Stimulated activated CD8-positive, alpha-beta memory T cell treated with anti-CD3 and anti-CD28 coated beads, Interleukin-7, amount 100 ng/mL, for 24 hours (primary cell): ENCODE measurements at regions not wholly inside any gene's neighbourhood (a gene's known extent, or its start where the extent isn't known, plus 50 kb on each side); places are given as distances from the start of the nearest gene placed in this dataset.

Experiments used
- DNase-seq: peaks from one replicate; pipeline ENCODE4 v3.0.0-alpha.2; 2020; ENCODE audit warnings: low read depth

- no peak for DNase-seq
These were observed 100.6 kb upstream of the TOX3 start for GRCh38 chr16:52647588-52647987.

- no peak for DNase-seq
These were observed 96.1 kb upstream of the TOX3 start for GRCh38 chr16:52643006-52643405.

- no peak for DNase-seq
These were observed 87.6 kb upstream of the TOX3 start for GRCh38 chr16:52634528-52634927.

GRCh38 chr16:52634104-52634503, 87.2 kb upstream of the TOX3 start:
- no peak for DNase-seq

- no peak for DNase-seq
These were observed 86.3 kb upstream of the TOX3 start for GRCh38 chr16:52633230-52633629.

GRCh38 chr16:52631711-52632110, 84.8 kb upstream of the TOX3 start:
- no peak for DNase-seq

GRCh38 chr16:52630711-52631110, 83.8 kb upstream of the TOX3 start:
- DNase-seq, result no peak

- DNase-seq, result no peak
These were observed 82.4 kb upstream of the TOX3 start for GRCh38 chr16:52629296-52629695.

GRCh38 chr16:52624891-52625290, 77.9 kb upstream of the TOX3 start:
- no peak for DNase-seq

GRCh38 chr16:52621651-52622050, 74.7 kb upstream of the TOX3 start:
- no peak for DNase-seq

GRCh38 chr16:52618753-52619497, 72.0 kb upstream of the TOX3 start:
- DNase-seq, result no peak

GRCh38 chr16:52617591-52617990, 70.6 kb upstream of the TOX3 start:
- no peak for DNase-seq

GRCh38 chr16:52613508-52613907, 66.6 kb upstream of the TOX3 start:
- no peak for DNase-seq

- no peak for DNase-seq
These were observed 65.1 kb upstream of the TOX3 start for GRCh38 chr16:52611817-52612673.

GRCh38 chr16:52603015-52603414, 56.1 kb upstream of the TOX3 start:
- no peak for DNase-seq

- no peak for DNase-seq
These were observed 51.0 kb upstream of the TOX3 start for GRCh38 chr16:52597772-52598483.

GRCh38 chr16:52597073-52597771, 50.3 kb upstream of the TOX3 start:
- DNase-seq, result no peak
